Eye (tissue), 1 donor: ENCODE measurements at regions not wholly inside any gene's neighbourhood (a gene's known extent, or its start where the extent isn't known, plus 50 kb on each side); places are given as distances from the start of the nearest gene placed in this dataset.

Source experiments
- DNase-seq: peaks from one replicate; pipeline ENCODE4 v3.0.0-alpha.2; 2015

- peak; percentile 51 for DNase-seq
These were observed 246.2 kb downstream of the HACE1 start for GRCh38 chr6:104613416-104614001.

GRCh38 chr6:104612541-104612940 lies 247.2 kb downstream of the HACE1 start:
- DNase-seq, result no peak

DNA sequence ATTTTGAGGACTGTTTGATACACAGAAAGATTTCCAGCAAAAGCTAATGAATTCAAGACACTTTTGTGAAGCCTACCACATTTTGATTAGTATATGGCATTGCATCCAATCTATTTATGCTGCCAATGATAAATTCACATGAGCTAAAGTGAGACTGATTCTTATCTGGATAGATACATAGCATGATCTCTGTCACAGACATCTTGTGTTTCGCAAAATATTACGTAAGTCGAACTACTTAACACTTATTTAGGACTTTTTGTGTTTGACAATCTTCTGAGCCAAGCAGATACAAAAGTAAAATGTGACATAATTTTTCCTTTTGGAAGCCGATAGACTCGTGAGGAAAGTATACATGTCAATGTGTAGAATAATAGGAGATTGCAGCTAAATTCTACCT lies 251.6 kb downstream of the HACE1 start:
- no peak for DNase-seq

- no peak for DNase-seq
These were observed 252.2 kb downstream of the HACE1 start for GRCh38 chr6:104607501-104607900.

DNA sequence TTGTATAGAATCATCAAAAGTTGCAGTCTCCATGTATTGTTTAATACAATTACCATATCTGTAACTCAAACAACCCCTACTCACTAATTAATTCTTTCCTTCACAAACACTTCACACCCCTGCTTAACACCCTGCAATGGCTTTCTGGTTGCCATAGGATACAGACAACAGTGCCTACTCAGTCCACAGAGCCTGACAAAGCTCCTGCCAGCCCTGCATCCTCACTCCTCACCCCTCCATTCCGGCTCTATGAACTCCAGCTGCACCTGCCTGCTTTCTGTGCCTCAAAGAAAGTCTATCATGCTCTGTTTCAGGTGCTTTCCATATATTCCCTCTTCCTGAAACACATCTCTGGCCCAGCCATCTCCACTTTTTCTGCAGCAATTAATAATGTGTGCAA lies 253.4 kb downstream of the HACE1 start:
- DNase-seq, result peak; percentile 49

- DNase-seq, result no peak
These were observed 255.0 kb downstream of the HACE1 start for GRCh38 chr6:104604685-104605084.

DNA sequence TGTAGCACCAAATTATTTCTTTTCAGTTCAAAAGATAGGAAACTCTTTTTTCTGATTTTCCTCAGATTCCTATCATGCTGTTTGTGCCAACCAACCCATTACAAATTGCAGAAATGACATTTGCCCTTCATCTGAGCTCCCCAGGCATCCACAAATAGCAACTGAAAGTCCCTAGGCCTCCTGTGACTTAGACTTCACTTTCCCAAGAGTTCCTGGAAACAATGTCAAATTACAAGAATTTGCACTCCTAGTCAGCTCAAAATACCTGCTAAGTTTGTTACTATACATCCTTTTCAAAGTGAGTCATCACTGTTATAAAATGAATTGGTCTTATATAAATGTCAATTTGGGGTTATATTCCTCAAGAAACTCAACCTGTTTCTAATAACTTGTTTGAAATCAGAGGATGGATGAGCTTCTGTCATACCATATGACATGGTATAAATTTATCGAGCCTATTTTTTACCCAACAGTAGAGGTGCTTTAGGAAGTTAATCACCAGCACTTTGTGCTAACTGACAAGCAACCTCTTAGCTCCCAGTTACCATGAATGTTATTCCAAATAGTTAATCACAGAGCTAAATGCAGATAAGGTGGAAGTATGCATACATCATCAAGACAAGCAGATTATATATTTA lies 256.5 kb downstream of the HACE1 start:
- no peak for DNase-seq

DNA sequence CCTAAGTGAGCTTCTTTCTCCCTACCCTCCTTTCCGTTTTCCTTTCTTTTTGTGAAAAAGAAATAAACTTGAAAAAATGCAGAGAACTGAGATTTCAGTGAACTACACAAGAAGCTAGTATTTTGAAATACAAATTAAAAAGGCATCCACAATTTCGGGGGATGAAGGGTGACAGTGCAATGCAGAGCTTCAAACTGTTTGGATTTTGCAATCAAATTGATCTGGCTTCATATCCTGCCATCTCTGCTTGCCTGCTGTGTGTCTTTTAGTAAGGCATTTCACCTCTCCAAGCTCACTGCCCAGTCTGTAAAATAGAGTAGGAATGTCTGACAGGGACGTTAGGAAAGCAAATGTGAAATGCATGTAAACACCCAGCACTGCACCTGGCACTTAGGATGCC lies 258.0 kb downstream of the HACE1 start:
- no peak for DNase-seq

GRCh38 chr6:104601131-104601651 lies 258.5 kb downstream of the HACE1 start:
- no peak for DNase-seq

DNA sequence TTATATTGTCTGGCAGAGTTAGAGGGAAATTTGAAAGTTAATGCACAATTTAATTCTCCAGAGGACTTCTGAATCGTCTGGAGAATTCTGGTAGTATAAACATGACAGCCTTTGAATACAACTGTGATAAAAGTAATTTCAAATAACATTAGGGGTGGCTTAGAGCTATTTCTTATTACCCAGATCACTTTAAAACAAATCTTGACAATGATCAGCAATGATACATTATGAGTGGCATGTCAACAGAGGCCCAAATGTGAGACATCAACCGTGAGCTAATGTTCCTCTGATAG lies 259.1 kb downstream of the HACE1 start:
- no peak for DNase-seq

GRCh38 chr6:104599821-104600638 lies 259.7 kb downstream of the HACE1 start:
- no peak for DNase-seq

GRCh38 chr6:104597541-104598050 lies 262.1 kb downstream of the HACE1 start:
- DNase-seq, result no peak

GRCh38 chr6:104596091-104596490 lies 263.6 kb downstream of the HACE1 start:
- DNase-seq, result no peak

GRCh38 chr6:104595311-104595820 lies 264.4 kb downstream of the HACE1 start:
- no peak for DNase-seq

- no peak for DNase-seq
These were observed 268.0 kb downstream of the HACE1 start for GRCh38 chr6:104591573-104592334.

DNA sequence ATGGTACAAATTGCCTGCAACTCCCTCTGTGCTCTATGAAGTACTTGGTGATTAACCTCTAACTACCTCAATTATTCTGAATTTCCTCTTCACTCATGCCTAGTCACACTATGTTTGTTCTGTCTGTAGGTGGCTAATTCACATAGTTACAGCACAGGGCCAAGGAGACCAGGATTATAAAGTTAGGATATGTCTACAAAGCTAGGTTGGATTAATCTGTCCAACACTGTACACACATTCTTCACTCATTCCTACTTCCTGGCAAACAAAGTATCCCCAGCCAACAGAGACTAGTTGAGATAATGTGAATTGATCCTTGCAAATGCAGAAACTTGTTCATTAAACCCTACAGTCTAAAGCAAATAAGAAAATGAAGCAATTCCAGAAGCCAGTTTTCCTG lies 269.8 kb downstream of the HACE1 start:
- no peak for DNase-seq

GRCh38 chr6:104585646-104586045 lies 274.1 kb downstream of the HACE1 start:
- no peak for DNase-seq

- DNase-seq, result no peak
These were observed 279.3 kb downstream of the HACE1 start for GRCh38 chr6:104580452-104580851.

GRCh38 chr6:104579310-104579863 lies 280.3 kb downstream of the HACE1 start:
- DNase-seq, result no peak

- DNase-seq, result no peak
These were observed 284.2 kb downstream of the HACE1 start for GRCh38 chr6:104575536-104575935.

DNA sequence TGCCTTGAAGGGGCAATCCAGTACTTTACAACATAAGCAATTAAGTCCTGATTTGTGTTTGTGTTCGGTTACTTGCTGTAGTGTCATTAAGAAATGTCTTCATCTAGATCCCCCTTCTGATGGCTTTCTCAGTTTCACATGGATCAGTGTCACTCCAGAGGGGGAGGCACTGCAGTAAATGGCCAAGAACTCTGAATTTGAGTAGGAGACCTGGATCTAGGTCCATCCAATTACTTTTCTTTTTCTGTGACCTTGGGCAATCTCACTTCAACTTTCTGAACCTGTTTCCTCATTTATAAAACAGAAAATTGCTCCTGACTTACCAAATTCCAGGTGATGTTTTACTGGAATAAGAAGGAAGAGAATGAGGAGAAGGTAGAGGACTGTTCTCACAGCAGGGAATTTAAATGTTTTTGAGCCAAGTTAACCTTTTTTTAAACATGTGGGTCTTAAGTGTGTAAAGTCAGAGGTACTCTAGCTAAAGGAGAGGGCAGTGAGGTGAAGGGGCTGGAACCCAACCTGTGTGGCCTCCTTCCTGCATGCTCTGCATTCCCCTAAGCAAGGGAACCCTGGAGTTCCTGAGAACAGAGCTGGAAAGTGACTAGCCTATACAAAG lies 285.5 kb downstream of the HACE1 start:
- no peak for DNase-seq

DNA sequence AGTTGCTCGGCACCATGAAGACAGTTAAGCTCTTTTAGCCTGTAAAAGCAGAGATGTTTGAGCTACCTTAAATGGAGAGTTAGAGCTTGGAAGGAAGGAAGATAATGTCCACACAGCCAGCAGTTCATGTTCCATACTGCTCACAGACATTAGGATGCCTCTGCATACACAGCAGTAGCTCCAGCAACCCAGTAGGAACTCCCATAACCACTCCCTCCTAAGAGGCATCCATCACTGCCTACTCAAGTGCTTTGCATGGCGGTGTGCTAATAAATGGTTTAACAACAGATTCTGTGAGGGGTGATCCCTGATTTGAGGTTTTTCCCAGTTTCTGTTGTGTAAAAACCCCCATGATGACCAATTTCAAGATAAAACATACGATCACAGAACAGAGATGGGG lies 286.4 kb downstream of the HACE1 start:
- no peak for DNase-seq
